SH-SY5Y (cell line): ENCODE measurements at regions not wholly inside any gene's neighbourhood (a gene's known extent, or its start where the extent isn't known, plus 50 kb on each side); places are given as distances from the start of the nearest gene placed in this dataset.

Experiments used
- GATA2 ChIP-seq: IDR thresholded peaks from 2 replicates; pipeline ENCODE4 v1.6.1; 2011; ENCODE audit warnings: mild to moderate bottlenecking, low read depth, low read length
- GATA3 ChIP-seq: IDR thresholded peaks from 2 replicates; pipeline ENCODE4 v1.6.1; 2011; ENCODE audit warnings: low read depth, mild to moderate bottlenecking, low read length, moderate library complexity

DNA sequence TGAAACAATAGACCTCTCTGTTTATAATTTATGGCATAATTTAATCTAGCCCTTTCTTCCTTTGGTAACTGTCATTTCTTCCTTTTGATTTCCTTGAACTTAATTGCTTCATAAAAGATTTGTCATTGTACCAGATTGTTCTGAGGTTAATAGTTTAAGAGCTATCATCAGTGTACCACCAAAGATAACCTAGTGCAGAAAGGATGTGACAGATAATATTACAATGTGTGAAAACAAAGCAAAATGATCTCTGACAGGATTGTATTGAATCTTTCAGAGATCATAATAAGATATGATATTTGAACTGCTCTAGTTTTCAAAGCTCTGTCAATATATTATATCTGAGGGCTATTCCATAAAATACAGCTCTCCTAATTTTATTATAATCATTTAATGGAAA lies 132.1 kb upstream of the PTCHD4 start:
- TF ChIP-seq GATA2 (no peak), GATA3 (no peak)
